HG03342 (cell line): ENCODE measurements at regions not wholly inside any gene's neighbourhood (a gene's known extent, or its start where the extent isn't known, plus 50 kb on each side); places are given as distances from the start of the nearest gene placed in this dataset.

Experiments
- ATAC-seq: cut with Tn5 transposase; IDR thresholded peaks from one replicate; pipeline ENCODE4 v1.9.1; 2021; ENCODE audit warnings: mild to moderate bottlenecking, moderate library complexity; ENCODE audit not compliant: unreplicated experiment

DNA sequence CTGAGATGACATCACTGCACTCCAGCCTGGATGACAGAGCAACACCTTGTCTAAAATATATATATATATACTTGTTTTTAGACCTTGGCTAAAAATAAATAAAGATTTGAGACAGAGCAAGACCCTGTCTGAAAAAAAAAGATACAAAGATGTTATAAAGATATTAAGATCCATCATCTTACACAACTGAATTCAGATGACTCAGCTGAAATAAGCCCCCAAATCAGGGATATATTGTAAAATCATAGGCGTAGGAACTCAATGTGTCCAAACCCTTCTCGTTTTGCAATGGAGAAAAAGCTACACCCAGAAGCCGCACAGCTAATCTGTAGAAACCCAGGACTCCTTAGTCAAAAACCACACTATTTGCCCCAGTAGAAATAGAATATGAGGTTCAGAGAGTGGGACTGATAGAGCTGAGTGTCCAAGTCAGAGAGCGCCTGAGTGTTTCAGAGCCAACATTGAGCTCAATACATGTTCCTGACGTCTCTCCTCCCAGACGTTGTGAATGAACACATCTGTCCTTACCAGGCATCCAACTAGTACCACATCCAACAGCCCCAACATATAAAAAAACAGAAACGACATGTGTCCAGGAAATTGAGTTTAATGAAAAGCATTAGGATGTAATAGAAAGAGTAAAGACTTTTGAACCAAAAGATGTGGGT lies 207.9 kb upstream of the BLID start:
- no peak for ATAC-seq

GRCh38 chr11:122322329-122322728 lies 206.3 kb upstream of the BLID start:
- no peak for ATAC-seq

GRCh38 chr11:122320671-122321070 lies 204.7 kb upstream of the BLID start:
- ATAC-seq = no peak

GRCh38 chr11:122319691-122320620 lies 203.9 kb upstream of the BLID start:
- ATAC-seq = no peak

DNA sequence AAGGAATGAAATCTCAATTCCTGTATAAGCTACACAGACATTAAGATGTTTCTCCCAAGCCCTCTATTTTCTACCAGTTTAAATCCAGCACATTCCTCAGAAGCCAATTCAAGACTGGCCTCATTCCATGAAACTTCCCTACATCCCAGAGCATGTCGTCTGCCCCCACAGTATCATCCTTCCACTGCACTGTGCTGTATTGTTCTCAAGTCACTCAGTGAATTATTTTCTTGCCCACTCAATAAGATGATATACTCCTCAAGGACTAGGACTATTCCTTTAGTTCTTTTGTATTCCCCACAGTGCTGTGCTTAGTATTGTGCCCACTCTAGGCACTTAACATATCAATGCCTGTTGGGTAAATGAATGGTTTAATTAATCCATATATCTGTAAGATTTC lies 203.1 kb upstream of the BLID start:
- no peak for ATAC-seq

- no peak for ATAC-seq
Measured at GRCh38 chr11:122317305-122317704, 201.3 kb upstream of the BLID start.

- no peak for ATAC-seq
Measured at GRCh38 chr11:122313581-122313980, 197.6 kb upstream of the BLID start.

DNA sequence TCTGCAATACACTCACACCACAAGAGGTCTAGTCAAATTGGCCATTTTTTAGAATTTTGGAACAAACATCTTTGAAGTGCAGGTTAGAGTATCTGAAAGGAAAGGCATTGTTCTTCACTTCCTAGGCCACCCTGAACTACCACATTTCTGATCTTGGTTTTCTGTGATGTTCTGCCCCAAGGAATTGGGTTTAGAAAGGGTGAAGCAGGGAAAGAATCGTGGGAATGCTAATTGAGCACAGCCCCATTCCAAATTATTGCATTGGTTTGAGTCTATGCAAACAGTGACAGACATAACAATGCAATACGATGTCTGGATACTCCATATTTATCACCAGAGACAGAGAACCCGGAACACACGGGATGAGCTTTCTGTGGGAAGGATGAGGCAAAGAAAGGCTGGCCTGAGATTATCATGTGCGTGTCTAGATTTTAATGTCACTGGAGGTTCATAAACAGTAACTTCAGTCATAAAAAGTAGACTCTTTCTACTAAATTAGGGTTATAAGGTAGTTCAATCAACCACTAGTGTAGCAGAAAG lies 195.3 kb upstream of the BLID start:
- no peak for ATAC-seq

DNA sequence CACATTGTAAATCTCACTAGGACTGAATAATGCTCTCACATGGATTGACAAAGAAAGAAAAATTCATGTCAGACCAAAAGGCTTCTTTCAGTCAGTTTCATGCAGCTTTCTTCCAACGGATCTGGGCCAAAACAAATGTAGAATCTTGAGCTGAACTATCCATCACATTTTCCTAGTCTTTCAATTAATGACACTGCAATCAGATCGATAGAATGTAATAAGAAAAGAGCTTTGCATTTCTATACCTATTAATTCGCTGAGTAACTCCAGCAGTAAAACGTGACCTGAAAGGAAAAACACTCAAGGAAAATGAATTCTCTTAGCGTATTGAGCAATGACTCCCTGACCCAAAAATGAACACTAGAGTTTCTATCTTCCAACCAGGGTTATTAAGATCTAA lies 194.8 kb upstream of the BLID start:
- no peak for ATAC-seq

DNA sequence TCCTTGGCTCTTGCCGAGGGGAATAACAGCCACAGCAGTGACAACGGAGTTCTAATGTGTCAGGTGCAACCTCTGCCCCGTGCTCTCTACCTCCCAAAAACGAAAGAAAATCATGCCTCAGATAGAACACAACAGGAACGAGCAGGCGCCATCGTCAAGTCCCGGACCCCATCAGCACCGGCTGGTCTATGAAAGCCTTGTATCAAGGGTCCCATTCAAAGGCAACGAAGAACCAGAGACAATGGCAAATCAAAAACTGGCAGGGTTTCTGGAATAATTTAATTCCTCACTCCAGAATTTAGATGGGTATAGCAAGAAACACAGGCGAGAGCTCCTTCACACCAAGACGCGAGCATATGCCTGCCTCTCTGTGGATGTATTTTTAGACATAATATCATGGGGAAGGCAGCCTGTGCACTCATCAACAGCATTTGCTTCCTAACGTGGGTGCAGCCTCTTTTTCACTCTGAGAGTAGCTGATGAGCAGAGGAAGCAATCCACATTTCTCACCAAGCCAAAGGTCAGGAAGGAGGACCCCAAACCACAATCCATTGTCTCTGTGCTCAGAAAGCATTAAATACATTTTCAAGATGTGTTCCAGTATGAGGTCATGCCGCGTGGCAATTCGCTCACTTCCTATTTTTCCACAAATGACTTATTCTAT lies 193.4 kb upstream of the BLID start:
- ATAC-seq = no peak

DNA sequence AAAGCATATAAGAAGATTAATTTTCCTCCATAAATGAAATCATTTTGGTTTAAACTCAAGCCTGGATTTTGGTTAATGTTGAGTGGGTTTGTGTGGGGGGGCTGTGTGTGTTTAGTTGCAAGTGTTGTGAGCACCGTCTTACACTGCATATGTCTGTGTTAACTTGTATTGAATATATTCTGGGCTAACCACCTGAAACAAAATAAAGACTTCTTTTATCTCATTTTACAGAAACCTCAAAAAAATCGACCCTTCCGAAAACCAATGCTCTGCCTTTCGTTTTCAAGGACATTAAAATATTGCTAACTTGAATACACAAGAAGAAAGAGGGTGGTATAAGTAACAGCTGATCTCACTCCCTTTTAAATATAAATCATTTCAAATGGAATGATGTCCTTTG lies 192.2 kb upstream of the BLID start:
- no peak for ATAC-seq

- no peak for ATAC-seq
Measured at GRCh38 chr11:122307476-122308035, 191.5 kb upstream of the BLID start.

DNA sequence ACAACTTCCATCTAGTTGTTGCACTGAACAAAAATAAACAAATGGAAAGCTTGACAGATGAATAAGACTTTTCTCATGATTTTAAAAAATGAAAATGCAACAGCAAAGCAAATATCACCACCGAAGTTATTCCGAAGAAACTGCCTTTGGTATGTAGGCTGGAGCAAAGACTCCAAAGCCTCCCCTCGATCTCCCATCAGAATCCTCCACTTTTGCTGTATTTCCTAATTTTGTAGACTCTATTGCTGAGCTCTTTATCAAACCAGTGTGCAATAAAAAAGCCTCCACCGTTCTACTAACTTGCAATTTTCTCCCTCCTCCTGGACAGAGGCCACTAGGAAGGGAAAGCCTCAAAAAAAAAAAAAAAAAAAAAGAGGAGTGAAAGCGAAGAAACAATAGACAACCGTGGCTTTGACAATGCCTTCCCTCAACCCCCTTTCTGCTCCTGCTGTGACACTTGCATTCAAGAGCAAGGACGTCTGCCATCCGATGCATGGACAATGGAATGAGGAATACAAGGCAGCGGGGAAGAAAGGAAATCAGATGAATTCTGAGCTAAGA lies 190.9 kb upstream of the BLID start:
- no peak for ATAC-seq

- ATAC-seq = no peak
Measured at GRCh38 chr11:122305426-122306320, 189.7 kb upstream of the BLID start.

- no peak for ATAC-seq
Measured at GRCh38 chr11:122304973-122305372, 189.0 kb upstream of the BLID start.

DNA sequence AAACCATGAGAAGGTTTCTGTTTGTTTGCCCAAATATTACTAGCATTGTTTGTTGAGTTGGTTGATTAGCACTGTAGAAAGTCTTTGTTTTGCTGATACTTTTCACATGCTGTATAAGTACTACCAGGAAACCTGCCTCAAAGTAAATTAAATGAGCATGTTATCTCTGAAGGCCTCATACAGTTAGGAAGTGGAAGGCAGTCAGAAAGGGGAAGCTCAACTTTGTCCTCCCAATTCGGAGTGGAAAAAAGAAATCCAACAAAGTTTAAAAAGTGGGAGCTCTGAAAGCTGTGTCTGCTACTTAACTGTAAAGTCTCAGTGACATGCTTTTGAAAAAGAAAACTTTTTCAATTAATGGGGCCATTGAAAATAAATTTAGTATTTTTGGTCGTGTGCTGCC lies 188.3 kb upstream of the BLID start:
- no peak for ATAC-seq

GRCh38 chr11:122294041-122294440 lies 178.0 kb upstream of the BLID start:
- ATAC-seq = no peak

DNA sequence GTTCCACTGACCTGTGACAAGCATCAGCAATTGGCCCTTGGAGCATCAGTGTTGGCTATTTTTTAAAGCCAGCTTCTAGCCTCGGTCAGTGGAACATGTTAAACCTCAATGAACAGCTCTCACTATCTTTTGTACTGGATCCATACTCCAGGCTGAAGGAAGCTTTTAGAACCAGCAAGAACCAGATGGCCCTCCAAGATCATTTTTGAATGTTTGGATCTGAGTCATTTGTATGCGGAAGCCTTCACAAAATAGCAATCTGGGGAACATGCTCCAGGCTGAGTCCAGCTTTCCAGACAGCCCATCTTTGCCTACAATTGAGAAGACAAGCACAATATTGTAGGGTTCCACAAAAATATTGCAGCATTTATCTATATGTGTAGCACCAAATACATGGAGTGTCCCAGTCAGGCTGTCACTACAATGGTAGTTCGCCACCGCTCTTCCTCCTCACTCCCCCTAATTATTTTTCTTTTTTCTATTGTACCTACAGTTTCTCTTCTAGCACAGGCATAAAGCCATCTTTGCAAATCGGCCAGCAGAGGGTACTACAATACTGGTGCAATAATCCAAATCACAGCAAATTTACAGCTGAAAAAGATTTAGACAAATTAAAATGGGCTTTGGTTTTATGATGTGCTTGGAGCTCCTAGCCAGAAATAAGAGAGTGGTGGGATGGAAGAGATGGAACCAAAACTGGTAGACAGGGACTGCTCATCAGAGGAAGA lies 177.4 kb upstream of the BLID start:
- ATAC-seq = no peak

DNA sequence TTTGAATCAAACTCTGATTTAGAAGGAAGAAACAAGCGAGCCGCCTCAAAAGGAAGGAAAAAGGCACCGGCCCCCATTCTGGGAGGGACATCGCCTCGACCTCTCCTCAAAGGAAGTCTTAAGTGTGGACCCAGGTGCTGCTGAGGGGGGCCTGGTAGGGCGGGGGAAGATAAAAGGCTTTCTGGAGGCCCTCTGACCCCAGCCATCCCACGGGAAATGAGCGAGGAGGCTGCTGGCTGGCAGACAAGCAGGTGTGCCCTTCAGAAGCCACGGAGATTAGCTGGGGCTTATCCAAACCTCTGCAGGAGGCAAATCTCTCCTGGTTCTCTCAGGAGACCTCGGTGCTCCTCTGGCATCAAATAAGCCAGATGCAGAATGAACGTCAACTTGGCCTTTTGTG lies 171.4 kb upstream of the BLID start:
- no peak for ATAC-seq
